Liver (tissue), 2 donors: ENCODE measurements at regions not wholly inside any gene's neighbourhood (a gene's known extent, or its start where the extent isn't known, plus 50 kb on each side); places are given as distances from the start of the nearest gene placed in this dataset.

Experiments
- CTCF ChIP-seq: fragments of 150-350 bp; IDR thresholded peaks from 2 replicates; pipeline ENCODE4 v1.5.1; 2017; ENCODE audit warnings: improper control_type of control experiment, low read depth, low read length; ENCODE audit not compliant: missing input control
- MAX ChIP-seq: IDR thresholded peaks from 2 replicates; pipeline ENCODE4 v1.6.1; 2016; ENCODE audit warnings: antibody characterized with exemption
- REST ChIP-seq: IDR thresholded peaks from 2 replicates; pipeline ENCODE4 v1.6.1; 2016; ENCODE audit warnings: antibody characterized with exemption, mild to moderate bottlenecking
- donor health status: healthy.

GRCh38 chr1:90208949-90209348 is 214.0 kb downstream of the ZNF326 start:
- no peak for TF ChIP-seq MAX
- TF ChIP-seq CTCF, result no peak
- no peak for TF ChIP-seq REST
